Liver (tissue), 8 donors: ENCODE measurements at regions not wholly inside any gene's neighbourhood (a gene's known extent, or its start where the extent isn't known, plus 50 kb on each side); places are given as distances from the start of the nearest gene placed in this dataset.

Experiments used
- DNase-seq: peaks from one replicate; pipeline ENCODE4 v3.0.0-alpha.2; 2017; ENCODE audit warnings: low spot score
- H3K27ac ChIP-seq, 2 donors: one replicate each; pipeline ENCODE4 v1.7.0; 2013; ENCODE audit warnings: inconsistent platforms in 2 of 2, low read length in 2 of 2, control low read depth in 1 of 2, low read depth in 1 of 2, mild to moderate bottlenecking in 1 of 2
- H3K27me3 ChIP-seq, 4 donors: one replicate each; pipeline versions ENCODE4 v1.6.1 to v1.7.0; 2013; ENCODE audit warnings: low read length in 3 of 4, inconsistent platforms in 1 of 4, mild to moderate bottlenecking in 1 of 4, moderate library complexity in 1 of 4; ENCODE audit not compliant: control insufficient read depth in 4 of 4, insufficient read depth in 4 of 4
- H3K36me3 ChIP-seq, 4 donors: one replicate each; pipeline versions ENCODE4 v1.6.1 to v1.7.0; 2013; ENCODE audit warnings: low read length in 3 of 4, mild to moderate bottlenecking in 3 of 4, low read depth in 1 of 4, moderate library complexity in 1 of 4; ENCODE audit not compliant: control insufficient read depth in 4 of 4, insufficient read depth in 3 of 4
- H3K4me1 ChIP-seq, 4 donors: one replicate each; pipeline versions ENCODE4 v1.6.1 to v1.7.0; 2013; ENCODE audit warnings: low read length in 3 of 4, mild to moderate bottlenecking in 3 of 4, moderate library complexity in 1 of 4; ENCODE audit not compliant: control insufficient read depth in 4 of 4, insufficient read depth in 4 of 4
- H3K4me3 ChIP-seq, 3 donors: one replicate each; pipeline versions ENCODE4 v1.6.1 to v1.7.0; 2013; ENCODE audit warnings: low read length in 3 of 3, control low read depth in 1 of 3, low read depth in 1 of 3, mild to moderate bottlenecking in 1 of 3
- H3K9ac ChIP-seq, 2 donors: one replicate each; pipeline ENCODE4 v1.7.0; 2013; ENCODE audit warnings: low read length in 2 of 2, mild to moderate bottlenecking in 2 of 2, moderate library complexity in 2 of 2, control low read depth in 1 of 2, low read depth in 1 of 2
- H3K9me3 ChIP-seq, 4 donors: one replicate each; pipeline versions ENCODE4 v1.6.1 to v1.7.0; 2013; ENCODE audit warnings: low read length in 3 of 4; ENCODE audit not compliant: control insufficient read depth in 4 of 4
- ATF3 ChIP-seq: IDR thresholded peaks from 2 replicates; pipeline ENCODE4 v1.6.1; 2016; ENCODE audit warnings: antibody characterized with exemption
- CTCF ChIP-seq: fragments of 150-350 bp; IDR thresholded peaks from 2 replicates; pipeline ENCODE4 v1.5.1; 2017; ENCODE audit warnings: improper control_type of control experiment, low read depth, low read length; ENCODE audit not compliant: missing input control
- EGR1 ChIP-seq, 2 donors: IDR thresholded peaks; 2 replicates each; pipeline ENCODE4 v1.6.1; 2016 to 2018; ENCODE audit warnings: antibody characterized with exemption in 2 of 2, low read depth in 2 of 2
- FOXA1 ChIP-seq: IDR thresholded peaks from 2 replicates; pipeline ENCODE4 v1.6.1; 2016; ENCODE audit warnings: antibody characterized with exemption
- FOXA2 ChIP-seq: IDR thresholded peaks from 2 replicates; pipeline ENCODE4 v1.6.1; 2016; ENCODE audit warnings: antibody characterized with exemption
- GABPA ChIP-seq, 2 donors: IDR thresholded peaks in 1 of 2; conservative IDR thresholded peaks in 1 of 2; 2 replicates each; pipeline ENCODE4 v1.6.1; 2016; ENCODE audit warnings: antibody characterized with exemption in 2 of 2, mild to moderate bottlenecking in 1 of 2, moderate library complexity in 1 of 2
- HNF4A ChIP-seq, 2 donors: conservative IDR thresholded peaks; 2 replicates each; pipeline ENCODE4 v1.6.1; 2016; ENCODE audit warnings: antibody characterized with exemption in 2 of 2, mild to moderate bottlenecking in 2 of 2
- HNF4G ChIP-seq: IDR thresholded peaks from 2 replicates; pipeline ENCODE4 v1.6.1; 2016; ENCODE audit warnings: antibody characterized with exemption
- JUND ChIP-seq, 2 donors: IDR thresholded peaks; 2 replicates each; pipeline ENCODE4 v1.6.1; 2016; ENCODE audit warnings: antibody characterized with exemption in 2 of 2
- MAX ChIP-seq: IDR thresholded peaks from 2 replicates; pipeline ENCODE4 v1.6.1; 2016; ENCODE audit warnings: antibody characterized with exemption
- NR2F2 ChIP-seq: IDR thresholded peaks from 2 replicates; pipeline ENCODE4 v1.6.1; 2016; ENCODE audit warnings: antibody characterized with exemption
- RAD21 ChIP-seq, 2 donors: IDR thresholded peaks; 2 replicates each; pipeline ENCODE4 v1.6.1; 2016; ENCODE audit warnings: antibody characterized with exemption in 2 of 2, mild to moderate bottlenecking in 2 of 2
- REST ChIP-seq: IDR thresholded peaks from 2 replicates; pipeline ENCODE4 v1.6.1; 2016; ENCODE audit warnings: antibody characterized with exemption, mild to moderate bottlenecking
- RXRA ChIP-seq, 2 donors: IDR thresholded peaks; 2 replicates each; pipeline ENCODE4 v1.6.1; 2017 to 2018; ENCODE audit warnings: antibody characterized with exemption in 2 of 2, mild to moderate bottlenecking in 1 of 2
- SP1 ChIP-seq: IDR thresholded peaks from 2 replicates; pipeline ENCODE4 v1.6.1; 2018; ENCODE audit warnings: antibody characterized with exemption, mild to moderate bottlenecking
- TAF1 ChIP-seq: conservative IDR thresholded peaks from 2 replicates; pipeline ENCODE4 v1.6.1; 2016; ENCODE audit warnings: antibody characterized with exemption, mild to moderate bottlenecking
- YY1 ChIP-seq: IDR thresholded peaks from 2 replicates; pipeline ENCODE4 v1.6.1; 2016; ENCODE audit warnings: antibody characterized with exemption, mild to moderate bottlenecking
- ZBTB33 ChIP-seq: IDR thresholded peaks from 2 replicates; pipeline ENCODE4 v1.6.1; 2016; ENCODE audit warnings: antibody characterized with exemption
- WGBS: extraction: QIAGEN DNeasy Blood & Tissue Kit; methylation state at CpG from one replicate; pipeline ENCODE4 v1.1.7; 2013; 5-methylcytosine and 5-hydroxymethylcytosine counted together
- donor health status: healthy.
- donor health status: healthy.
- donor health status: healthy.
- donor health status: healthy.
- donor health status: healthy.

GRCh38 chr7:130875901-130876300 is 141.9 kb upstream of the KLF14 start (continued):
- TF ChIP-seq ZBTB33 (no peak), JUND (IDR thresholded peaks at IDR 0.05) (no peak), MAX (no peak), ATF3 (no peak)

- Histone ChIP-seq H3K9ac (no peak overlapping the region), H3K27me3 (no peaks in the 10 kb centered on the region), H3K4me1 (no peaks in the 10 kb centered on the region), H3K4me3 (no peak overlapping the region), H3K9me3 (no peaks in the 10 kb centered on the region), H3K36me3 (peaks cover under 1 to 56% (median 44%) of the 10 kb centered on the region in 4 donors), H3K27ac (no peak overlapping the region)
- DNase-seq = no peak
- 96% methylated on average over 10 of the region's 10 CpGs for WGBS
- TF ChIP-seq EGR1 (IDR thresholded peaks at IDR 0.05; ENCODE audit: low read depth in 2 of 2) (no peak), CTCF (no peak), FOXA2 (no peak), JUND (IDR thresholded peaks at IDR 0.05) (no peak), ZBTB33 (no peak), RXRA (IDR thresholded peaks at IDR 0.05) (no peak), ATF3 (no peak), REST (no peak), TAF1 (no peak), YY1 (no peak), NR2F2 (no peak), MAX (no peak), HNF4A (conservative IDR thresholded peaks at IDR 0.05) (no peak), FOXA1 (no peak), HNF4G (no peak), GABPA (IDR thresholded peaks at IDR 0.05 in 1 of 2, conservative IDR thresholded peaks at IDR 0.05 in 1 of 2) (no peak), RAD21 (IDR thresholded peaks at IDR 0.05) (no peak), SP1 (no peak)
Observed at GRCh38 chr7:130877236-130877990, 143.4 kb upstream of the KLF14 start.
